Smooth muscle cell (in vitro differentiated cells): ENCODE measurements at regions not wholly inside any gene's neighbourhood (a gene's known extent, or its start where the extent isn't known, plus 50 kb on each side); places are given as distances from the start of the nearest gene placed in this dataset.

Source experiments
- DNase-seq: peaks from one replicate; lab custom pipeline; 2025; ENCODE audit not compliant: unreplicated experiment; lab: John Stamatoyannopoulos, UW
- H2AFZ ChIP-seq: fragments of 200-600 bp; sonication (generic); 2 replicates; pipeline ENCODE4 v1.6.0; 2016; ENCODE audit warnings: antibody characterized with exemption, low read depth, mild to moderate bottlenecking
- H3F3A ChIP-seq: fragments of 200-600 bp; sonication (generic); 2 replicates; pipeline ENCODE4 v1.6.0; 2017; ENCODE audit warnings: antibody characterized with exemption, low read depth
- H3K27ac ChIP-seq: fragments of 200-600 bp; sonication (generic); 2 replicates; pipeline ENCODE4 v1.5.1; 2016; ENCODE audit warnings: low read depth, mild to moderate bottlenecking
- H3K27me3 ChIP-seq: fragments of 200-600 bp; sonication (generic); 2 replicates; pipeline ENCODE4 v1.6.1; 2016; ENCODE audit warnings: low read depth, mild to moderate bottlenecking
- H3K36me3 ChIP-seq: fragments of 200-600 bp; sonication (generic); 2 replicates; pipeline ENCODE4 v1.5.1; 2016; ENCODE audit warnings: low read depth
- H3K4me1 ChIP-seq: fragments of 200-600 bp; sonication (generic); 2 replicates; pipeline ENCODE4 v1.5.1; 2016; ENCODE audit warnings: low read depth
- H3K4me2 ChIP-seq: fragments of 200-600 bp; sonication (generic); 2 replicates; pipeline ENCODE4 v1.6.0; 2016; ENCODE audit warnings: mild to moderate bottlenecking
- H3K4me3 ChIP-seq: fragments of 200-600 bp; sonication (generic); 2 replicates; pipeline ENCODE4 v1.5.1; 2016; ENCODE audit warnings: mild to moderate bottlenecking
- H3K79me2 ChIP-seq: fragments of 200-600 bp; sonication (generic); 2 replicates; pipeline ENCODE4 v1.6.0; 2016; ENCODE audit warnings: low read depth, mild to moderate bottlenecking
- H3K9ac ChIP-seq: fragments of 200-600 bp; sonication (generic); 2 replicates; pipeline ENCODE4 v1.6.0; 2016; ENCODE audit warnings: low read depth
- H3K9me3 ChIP-seq: fragments of 200-600 bp; sonication (generic); replicated peaks from 2 replicates; pipeline ENCODE4 v1.5.1; 2016; ENCODE audit warnings: low read depth
- H4K20me1 ChIP-seq: fragments of 200-600 bp; sonication (generic); 2 replicates; pipeline ENCODE4 v1.6.0; 2016; ENCODE audit warnings: low read depth
- WGBS: methylation state at CpG from one replicate; pipeline ENCODE4 v1.1.7; 2016; ENCODE audit warnings: low lambda C conversion rate; 5-methylcytosine and 5-hydroxymethylcytosine counted together
- TF ChIP-seq, protein P1 (sequence below): fragments of 200-600 bp; sonication (generic); IDR thresholded peaks from 2 replicates; pipeline ENCODE4 v1.5.1; 2017; ENCODE audit warnings: borderline replicate concordance, mild to moderate bottlenecking, antibody characterized with exemption; ENCODE audit not compliant: insufficient read depth, poor library complexity, severe bottlenecking

- Histone ChIP-seq H3K79me2 (peaks cover 13% of the 10 kb centered on the region), H3K4me2 (no peak overlapping the region), H3K9me3 (no peaks in the 10 kb centered on the region), H3K4me1 (no peaks in the 10 kb centered on the region), H3K27ac (no peak overlapping the region), H4K20me1 (peaks cover 34% of the 10 kb centered on the region), H2AFZ (no peak overlapping the region), H3F3A (no peaks in the 10 kb centered on the region), H3K36me3 (no peaks in the 10 kb centered on the region), H3K9ac (no peak overlapping the region), H3K27me3 (no peaks in the 10 kb centered on the region), H3K4me3 (no peak overlapping the region)
- WGBS, result 75% methylated on average over 5 of the region's 5 CpGs
- TF ChIP-seq, protein P1, sequence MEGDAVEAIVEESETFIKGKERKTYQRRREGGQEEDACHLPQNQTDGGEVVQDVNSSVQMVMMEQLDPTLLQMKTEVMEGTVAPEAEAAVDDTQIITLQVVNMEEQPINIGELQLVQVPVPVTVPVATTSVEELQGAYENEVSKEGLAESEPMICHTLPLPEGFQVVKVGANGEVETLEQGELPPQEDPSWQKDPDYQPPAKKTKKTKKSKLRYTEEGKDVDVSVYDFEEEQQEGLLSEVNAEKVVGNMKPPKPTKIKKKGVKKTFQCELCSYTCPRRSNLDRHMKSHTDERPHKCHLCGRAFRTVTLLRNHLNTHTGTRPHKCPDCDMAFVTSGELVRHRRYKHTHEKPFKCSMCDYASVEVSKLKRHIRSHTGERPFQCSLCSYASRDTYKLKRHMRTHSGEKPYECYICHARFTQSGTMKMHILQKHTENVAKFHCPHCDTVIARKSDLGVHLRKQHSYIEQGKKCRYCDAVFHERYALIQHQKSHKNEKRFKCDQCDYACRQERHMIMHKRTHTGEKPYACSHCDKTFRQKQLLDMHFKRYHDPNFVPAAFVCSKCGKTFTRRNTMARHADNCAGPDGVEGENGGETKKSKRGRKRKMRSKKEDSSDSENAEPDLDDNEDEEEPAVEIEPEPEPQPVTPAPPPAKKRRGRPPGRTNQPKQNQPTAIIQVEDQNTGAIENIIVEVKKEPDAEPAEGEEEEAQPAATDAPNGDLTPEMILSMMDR, result no peak
- DNase-seq, result no peak
Observed at GRCh38 chr6:144335311-144335861, 50.3 kb downstream of the UTRN start.

DNA sequence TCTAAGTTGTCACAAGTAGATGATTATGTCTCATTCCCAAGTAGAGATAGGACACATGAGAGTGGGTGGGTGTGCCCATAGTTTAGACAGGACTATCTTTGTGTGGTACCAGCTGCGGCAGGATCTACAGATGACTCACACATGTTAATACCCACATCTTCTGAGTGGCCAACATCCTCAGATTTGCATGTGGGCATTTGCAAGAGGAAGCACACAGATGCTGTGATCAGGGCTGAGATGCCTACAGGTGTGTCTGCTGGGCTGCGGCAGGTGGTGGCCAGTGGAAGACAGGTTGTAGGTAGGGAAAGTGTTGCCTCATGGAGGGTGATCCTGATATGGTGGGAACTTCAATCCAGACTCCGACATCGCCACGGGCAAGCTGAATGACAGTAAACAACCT lies 50.8 kb downstream of the UTRN start:
- WGBS, result 81% methylated on average over 5 of the region's 5 CpGs

GRCh38 chr6:144336900-144337299 lies 51.8 kb downstream of the UTRN start:
- WGBS, result 97% methylated on average over 2 of the region's 2 CpGs
- H3K9ac ChIP-seq, result no peak overlapping the region
- no peaks in the 10 kb centered on the region for H3K27me3 ChIP-seq
- H3K79me2 ChIP-seq, result peaks cover 18% of the 10 kb centered on the region
- no peak overlapping the region for H3K27ac ChIP-seq
- H3K4me1 ChIP-seq, result no peaks in the 10 kb centered on the region
- H4K20me1 ChIP-seq, result peaks cover 21% of the 10 kb centered on the region
- no peak overlapping the region for H2AFZ ChIP-seq
- no peaks in the 10 kb centered on the region for H3K9me3 ChIP-seq
- TF ChIP-seq, protein P1, result no peak
- H3F3A ChIP-seq, result no peaks in the 10 kb centered on the region
- no peaks in the 10 kb centered on the region for H3K36me3 ChIP-seq
- no peak for DNase-seq
- H3K4me3 ChIP-seq, result no peak overlapping the region
- H3K4me2 ChIP-seq, result no peak overlapping the region

More for the DNA sequence above, 50.8 kb downstream of the UTRN start:
- no peaks in the 10 kb centered on the region for H3K9me3 ChIP-seq
- H3K9ac ChIP-seq, result no peak overlapping the region
- H4K20me1 ChIP-seq, result peaks cover 30% of the 10 kb centered on the region
- H3K27ac ChIP-seq, result no peak overlapping the region
- no peak overlapping the region for H3K4me2 ChIP-seq
- H3K79me2 ChIP-seq, result peaks cover 13% of the 10 kb centered on the region
- TF ChIP-seq, protein P1, result no peak
- H2AFZ ChIP-seq, result no peak overlapping the region
- no peaks in the 10 kb centered on the region for H3K27me3 ChIP-seq
- H3F3A ChIP-seq, result no peaks in the 10 kb centered on the region
- DNase-seq, result no peak
- H3K36me3 ChIP-seq, result no peaks in the 10 kb centered on the region
- H3K4me1 ChIP-seq, result no peaks in the 10 kb centered on the region
- no peak overlapping the region for H3K4me3 ChIP-seq

DNA sequence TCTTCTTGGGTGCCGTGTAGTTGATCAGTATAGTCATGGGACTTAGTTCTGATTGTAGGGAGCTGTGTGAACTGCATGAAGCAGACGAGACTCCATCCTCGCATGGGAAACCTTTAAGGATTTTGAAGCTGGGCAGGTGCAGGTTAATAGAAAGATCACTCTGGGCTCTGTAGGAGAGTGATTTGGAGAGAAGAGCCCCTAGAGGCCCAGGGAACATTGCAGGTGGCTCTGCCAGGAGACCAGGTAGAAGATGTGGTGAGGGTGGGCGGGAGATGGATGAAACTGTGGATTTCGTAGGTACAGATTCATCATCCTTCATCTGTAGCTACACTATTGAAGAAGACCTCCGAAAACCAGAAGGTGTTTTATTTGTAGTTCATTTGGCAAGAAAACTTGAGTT lies 53.3 kb downstream of the UTRN start:
- Histone ChIP-seq H2AFZ (no peak overlapping the region), H3K79me2 (peaks cover 23% of the 10 kb centered on the region), H3K27me3 (no peaks in the 10 kb centered on the region), H3K4me2 (no peak overlapping the region), H3K27ac (no peak overlapping the region), H3K4me1 (no peaks in the 10 kb centered on the region), H3K9ac (no peak overlapping the region), H3K4me3 (no peak overlapping the region), H3F3A (no peaks in the 10 kb centered on the region), H3K36me3 (no peaks in the 10 kb centered on the region), H3K9me3 (no peaks in the 10 kb centered on the region), H4K20me1 (peaks cover 12% of the 10 kb centered on the region)
- TF ChIP-seq, protein P1, result no peak
- 92% methylated on average over 6 of the region's 6 CpGs for WGBS
- DNase-seq, result no peak
